GM19395 (cell line): ENCODE measurements at regions not wholly inside any gene's neighbourhood (a gene's known extent, or its start where the extent isn't known, plus 50 kb on each side); places are given as distances from the start of the nearest gene placed in this dataset.
"Not testable (repeated sequence)": the region's sequence is repeated elsewhere in the genome, so short reads cannot be mapped to it uniquely, and the experiment has no call there.

ENCODE experiments used
- ATAC-seq: cut with Tn5 transposase; IDR thresholded peaks from one replicate; pipeline ENCODE4 v1.9.1; 2021; ENCODE audit warnings: mild to moderate bottlenecking, moderate library complexity; ENCODE audit not compliant: unreplicated experiment

- ATAC-seq, result no peak
Observed at GRCh38 chr2:3039188-3040065, 338.2 kb downstream of the EIPR1 start.

GRCh38 chr2:3038636-3039035 is 339.0 kb downstream of the EIPR1 start:
- no peak for ATAC-seq

GRCh38 chr2:3037196-3038194 is 340.1 kb downstream of the EIPR1 start:
- no peak for ATAC-seq

- ATAC-seq, result no peak
Observed at GRCh38 chr2:3036432-3037125, 341.0 kb downstream of the EIPR1 start.

- ATAC-seq, result no peak
Observed at GRCh38 chr2:3035385-3036050, 342.1 kb downstream of the EIPR1 start.

- ATAC-seq, result no peak
Observed at GRCh38 chr2:3034856-3035255, 342.8 kb downstream of the EIPR1 start.

- no peak for ATAC-seq
Observed at GRCh38 chr2:3034396-3034795, 343.2 kb downstream of the EIPR1 start.

GRCh38 chr2:3033315-3033714 is 344.3 kb downstream of the EIPR1 start:
- no peak for ATAC-seq

- ATAC-seq, result not testable (repeated sequence)
Observed at GRCh38 chr2:3030791-3031190, 346.8 kb downstream of the EIPR1 start.

- ATAC-seq, result no peak
Observed at GRCh38 chr2:3025984-3026383, 351.6 kb downstream of the EIPR1 start.

- ATAC-seq, result no peak
Observed at GRCh38 chr2:3025261-3025660, 352.4 kb downstream of the EIPR1 start.

GRCh38 chr2:3024401-3024935 is 353.1 kb downstream of the EIPR1 start:
- ATAC-seq, result no peak

GRCh38 chr2:3023531-3023930 is 354.1 kb downstream of the EIPR1 start:
- no peak for ATAC-seq

- ATAC-seq, result no peak
Observed at GRCh38 chr2:3022841-3023372, 354.7 kb downstream of the EIPR1 start.

- no peak for ATAC-seq
Observed at GRCh38 chr2:3021720-3022119, 355.9 kb downstream of the EIPR1 start.

- no peak for ATAC-seq
Observed at GRCh38 chr2:3010001-3010400, 367.6 kb downstream of the EIPR1 start.

GRCh38 chr2:3009483-3009882 is 368.1 kb downstream of the EIPR1 start:
- ATAC-seq, result no peak

GRCh38 chr2:3009005-3009404 is 368.6 kb downstream of the EIPR1 start:
- ATAC-seq, result no peak

- ATAC-seq, result no peak
Observed at GRCh38 chr2:3008561-3008960, 369.1 kb downstream of the EIPR1 start.

GRCh38 chr2:3007135-3007534 is 370.5 kb downstream of the EIPR1 start:
- ATAC-seq, result no peak
